HL-60 (cell line): ENCODE measurements at regions not wholly inside any gene's neighbourhood (a gene's known extent, or its start where the extent isn't known, plus 50 kb on each side); places are given as distances from the start of the nearest gene placed in this dataset.

ENCODE experiments used
- DNase-seq, 2 experiments: peaks; one replicate each; pipeline ENCODE4 v3.0.0-alpha.2; 2010 to 2020; ENCODE audit warnings: low read depth in 1 of 2, low spot score in 1 of 2
- H3K27ac ChIP-seq: fragments of 250-450 bp; sonication (Bioruptor Pico); replicated peaks from 2 replicates; pipeline ENCODE4 v1.5.1; 2020; ENCODE audit warnings: mild to moderate bottlenecking, moderate library complexity
- H3K27me3 ChIP-seq: fragments of 250-450 bp; sonication (Bioruptor Pico); 2 replicates; pipeline ENCODE4 v1.5.1; 2021; ENCODE audit warnings: mild to moderate bottlenecking, moderate library complexity; ENCODE audit not compliant: insufficient read depth, poor library complexity, severe bottlenecking
- H3K4me3 ChIP-seq: replicated peaks from 2 replicates; pipeline ENCODE4 v1.5.1; 2011; ENCODE audit warnings: mild to moderate bottlenecking, control low read depth, low read length; ENCODE audit not compliant: insufficient read depth
- GABPA ChIP-seq: IDR thresholded peaks from 2 replicates; pipeline ENCODE4 v1.6.1; 2012; ENCODE audit warnings: low read depth
- POLR2AphosphoS5 ChIP-seq: IDR thresholded peaks from 2 replicates; pipeline ENCODE4 v1.6.1; 2012; ENCODE audit warnings: low read depth
- SPI1 ChIP-seq: IDR thresholded peaks from 2 replicates; pipeline ENCODE4 v1.6.1; 2012; ENCODE audit warnings: low read depth, mild to moderate bottlenecking, borderline replicate concordance
- TF ChIP-seq, protein P1 (sequence below): IDR thresholded peaks from 2 replicates; pipeline ENCODE4 v1.6.1; 2012; ENCODE audit warnings: low read depth; ENCODE audit not compliant: insufficient replicate concordance
- TF ChIP-seq, protein P2 (sequence below): IDR thresholded peaks from one replicate; pipeline ENCODE4 v1.5.1; 2011; ENCODE audit warnings: low read length, control low read depth, inconsistent platforms; ENCODE audit not compliant: insufficient read depth

DNA sequence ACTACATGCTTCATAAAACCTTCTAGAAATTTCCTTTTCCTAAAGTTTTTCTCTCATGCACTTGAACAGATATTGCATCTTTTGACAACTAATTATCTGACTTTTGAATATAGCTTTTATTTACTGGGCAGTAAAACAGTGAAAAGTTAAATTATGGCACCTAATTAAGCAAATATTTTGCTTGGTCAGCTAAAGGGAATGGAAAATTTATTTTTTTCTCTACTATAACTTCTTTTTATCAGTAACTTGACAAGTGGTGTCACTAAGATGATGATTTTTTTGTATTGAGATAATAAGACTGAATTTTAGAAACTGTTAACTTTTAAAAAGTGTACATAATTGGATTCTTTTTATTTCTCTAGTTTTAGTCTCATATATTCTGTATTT lies 351.6 kb downstream of the PIK3C3 start:
- no peak overlapping the region for H3K4me3 ChIP-seq
- DNase-seq, result no peak
- no peak for TF ChIP-seq POLR2AphosphoS5
- TF ChIP-seq SPI1, result no peak
- TF ChIP-seq, protein P1, sequence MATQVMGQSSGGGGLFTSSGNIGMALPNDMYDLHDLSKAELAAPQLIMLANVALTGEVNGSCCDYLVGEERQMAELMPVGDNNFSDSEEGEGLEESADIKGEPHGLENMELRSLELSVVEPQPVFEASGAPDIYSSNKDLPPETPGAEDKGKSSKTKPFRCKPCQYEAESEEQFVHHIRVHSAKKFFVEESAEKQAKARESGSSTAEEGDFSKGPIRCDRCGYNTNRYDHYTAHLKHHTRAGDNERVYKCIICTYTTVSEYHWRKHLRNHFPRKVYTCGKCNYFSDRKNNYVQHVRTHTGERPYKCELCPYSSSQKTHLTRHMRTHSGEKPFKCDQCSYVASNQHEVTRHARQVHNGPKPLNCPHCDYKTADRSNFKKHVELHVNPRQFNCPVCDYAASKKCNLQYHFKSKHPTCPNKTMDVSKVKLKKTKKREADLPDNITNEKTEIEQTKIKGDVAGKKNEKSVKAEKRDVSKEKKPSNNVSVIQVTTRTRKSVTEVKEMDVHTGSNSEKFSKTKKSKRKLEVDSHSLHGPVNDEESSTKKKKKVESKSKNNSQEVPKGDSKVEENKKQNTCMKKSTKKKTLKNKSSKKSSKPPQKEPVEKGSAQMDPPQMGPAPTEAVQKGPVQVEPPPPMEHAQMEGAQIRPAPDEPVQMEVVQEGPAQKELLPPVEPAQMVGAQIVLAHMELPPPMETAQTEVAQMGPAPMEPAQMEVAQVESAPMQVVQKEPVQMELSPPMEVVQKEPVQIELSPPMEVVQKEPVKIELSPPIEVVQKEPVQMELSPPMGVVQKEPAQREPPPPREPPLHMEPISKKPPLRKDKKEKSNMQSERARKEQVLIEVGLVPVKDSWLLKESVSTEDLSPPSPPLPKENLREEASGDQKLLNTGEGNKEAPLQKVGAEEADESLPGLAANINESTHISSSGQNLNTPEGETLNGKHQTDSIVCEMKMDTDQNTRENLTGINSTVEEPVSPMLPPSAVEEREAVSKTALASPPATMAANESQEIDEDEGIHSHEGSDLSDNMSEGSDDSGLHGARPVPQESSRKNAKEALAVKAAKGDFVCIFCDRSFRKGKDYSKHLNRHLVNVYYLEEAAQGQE, result no peak
- no peak for TF ChIP-seq GABPA
- TF ChIP-seq, protein P2, sequence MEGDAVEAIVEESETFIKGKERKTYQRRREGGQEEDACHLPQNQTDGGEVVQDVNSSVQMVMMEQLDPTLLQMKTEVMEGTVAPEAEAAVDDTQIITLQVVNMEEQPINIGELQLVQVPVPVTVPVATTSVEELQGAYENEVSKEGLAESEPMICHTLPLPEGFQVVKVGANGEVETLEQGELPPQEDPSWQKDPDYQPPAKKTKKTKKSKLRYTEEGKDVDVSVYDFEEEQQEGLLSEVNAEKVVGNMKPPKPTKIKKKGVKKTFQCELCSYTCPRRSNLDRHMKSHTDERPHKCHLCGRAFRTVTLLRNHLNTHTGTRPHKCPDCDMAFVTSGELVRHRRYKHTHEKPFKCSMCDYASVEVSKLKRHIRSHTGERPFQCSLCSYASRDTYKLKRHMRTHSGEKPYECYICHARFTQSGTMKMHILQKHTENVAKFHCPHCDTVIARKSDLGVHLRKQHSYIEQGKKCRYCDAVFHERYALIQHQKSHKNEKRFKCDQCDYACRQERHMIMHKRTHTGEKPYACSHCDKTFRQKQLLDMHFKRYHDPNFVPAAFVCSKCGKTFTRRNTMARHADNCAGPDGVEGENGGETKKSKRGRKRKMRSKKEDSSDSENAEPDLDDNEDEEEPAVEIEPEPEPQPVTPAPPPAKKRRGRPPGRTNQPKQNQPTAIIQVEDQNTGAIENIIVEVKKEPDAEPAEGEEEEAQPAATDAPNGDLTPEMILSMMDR, result no peak
- no peaks in the 10 kb centered on the region for H3K27me3 ChIP-seq
- no peak overlapping the region for H3K27ac ChIP-seq

DNA sequence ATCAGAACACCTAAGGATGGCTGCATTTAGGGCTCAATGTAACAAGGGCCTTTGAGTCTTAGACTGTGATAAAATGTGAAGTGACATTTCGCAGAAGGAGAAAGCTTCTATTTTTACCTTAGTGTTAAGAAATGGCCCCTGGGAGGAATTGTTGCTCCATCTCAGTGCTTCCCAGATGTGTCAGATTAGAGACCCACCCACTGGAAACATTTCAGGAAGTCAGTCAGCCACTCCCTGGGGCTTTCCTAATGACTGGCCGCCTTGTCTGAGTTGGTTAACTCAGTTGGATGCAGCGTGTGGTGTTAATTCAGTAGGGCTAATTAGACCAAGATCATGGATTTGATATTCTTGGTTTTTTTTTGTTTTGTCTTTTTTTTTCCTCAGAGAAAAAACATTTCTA lies 355.9 kb downstream of the PIK3C3 start:
- Histone ChIP-seq H3K4me3 (no peak overlapping the region), H3K27me3 (no peaks in the 10 kb centered on the region), H3K27ac (no peak overlapping the region)
- DNase-seq, result no peak
- TF ChIP-seq POLR2AphosphoS5, result no peak

DNA sequence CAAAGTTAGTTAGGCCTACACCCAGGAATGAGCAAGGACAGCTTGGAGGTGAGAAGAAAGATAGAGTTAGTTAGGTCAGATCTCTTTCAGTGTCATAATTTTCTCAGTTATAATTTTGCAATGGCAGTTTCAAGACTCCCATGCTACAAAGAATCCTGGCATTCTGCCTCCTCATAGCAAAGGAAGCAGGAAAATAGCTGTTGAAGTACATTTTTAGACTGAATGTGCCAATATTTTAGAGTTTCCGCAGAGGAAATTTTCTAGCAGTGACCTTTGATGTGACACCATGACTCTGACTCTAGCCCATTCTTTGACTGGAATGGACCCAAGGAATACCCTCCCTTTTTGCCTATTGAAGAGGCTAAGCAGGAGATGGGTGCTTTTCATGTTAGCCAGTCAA lies 371.7 kb downstream of the PIK3C3 start:
- DNase-seq, result no peak
- H3K27me3 ChIP-seq, result no peaks in the 10 kb centered on the region
- H3K27ac ChIP-seq, result no peak overlapping the region
- no peak overlapping the region for H3K4me3 ChIP-seq
- TF ChIP-seq, protein P2, result no peak
- no peak for TF ChIP-seq SPI1
- TF ChIP-seq, protein P1, result no peak
- TF ChIP-seq POLR2AphosphoS5, result no peak
- TF ChIP-seq GABPA, result no peak

DNA sequence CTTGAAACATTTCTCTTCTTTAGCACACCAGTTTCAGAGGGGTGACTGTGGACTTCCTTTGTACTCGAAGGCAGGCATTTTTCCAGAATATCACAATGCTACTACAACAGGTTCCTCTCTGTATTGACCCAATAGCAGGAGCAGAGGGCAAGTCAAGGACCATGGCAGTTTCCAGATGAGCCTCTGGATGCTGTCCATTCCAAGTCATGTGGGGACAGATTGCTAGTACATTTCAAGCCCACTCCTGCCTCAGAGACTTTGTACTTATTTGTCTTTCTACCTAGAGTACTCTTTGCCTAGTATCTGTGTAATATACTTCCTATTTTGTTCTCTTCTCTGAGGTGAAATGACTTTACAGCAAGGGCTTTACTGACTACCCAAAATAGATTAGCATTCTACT lies 373.9 kb downstream of the PIK3C3 start:
- TF ChIP-seq, protein P1, result no peak
- TF ChIP-seq SPI1 (no peak), GABPA (no peak), POLR2AphosphoS5 (no peak)
- TF ChIP-seq, protein P2, result no peak
- Histone ChIP-seq H3K4me3 (no peak overlapping the region), H3K27me3 (no peaks in the 10 kb centered on the region), H3K27ac (no peak overlapping the region)
- no peak for DNase-seq
